ENCODE measurements at regions not wholly inside any gene's neighbourhood (a gene's known extent, or its start where the extent isn't known, plus 50 kb on each side); places are given as distances from the start of the nearest gene placed in this dataset.

DNA sequence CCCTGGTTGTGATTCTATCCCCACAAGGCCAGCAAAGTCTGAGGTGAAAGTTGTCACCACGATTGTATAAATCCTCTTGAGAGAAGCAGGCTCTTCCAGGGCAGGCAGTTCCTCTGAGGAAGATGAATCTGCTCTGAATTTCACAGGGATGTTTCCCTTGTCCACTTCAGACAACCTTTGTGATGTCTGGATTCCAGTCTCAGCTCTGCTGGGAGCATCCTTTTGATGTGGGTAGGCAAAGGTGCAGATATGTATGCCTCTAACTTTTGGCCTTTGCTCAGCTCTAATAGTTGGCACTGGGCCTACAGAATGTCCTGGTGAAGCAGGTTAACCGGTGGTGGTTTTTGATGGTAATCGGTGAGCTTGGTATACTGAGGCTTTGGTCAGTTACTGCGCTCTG lies 50.6 kb upstream of the WDR1 start:
- Mint-ChIP-seq H3K9me3 (ENCODE audit: unreplicated experiment) (no peaks in the 10 kb centered on the region), H3K27me3 (ENCODE audit: insufficient read depth, unreplicated experiment) (no peaks in the 10 kb centered on the region), H3K4me1 (ENCODE audit: insufficient read depth, unreplicated experiment) (no peaks in the 10 kb centered on the region), H3K36me3 (ENCODE audit: insufficient read depth, unreplicated experiment) (no peaks in the 10 kb centered on the region), H3K4me3 (ENCODE audit: unreplicated experiment) (no peak overlapping the region), H3K27ac (ENCODE audit: low read depth, unreplicated experiment) (no peak overlapping the region)
- TF ChIP-seq, protein P1, sequence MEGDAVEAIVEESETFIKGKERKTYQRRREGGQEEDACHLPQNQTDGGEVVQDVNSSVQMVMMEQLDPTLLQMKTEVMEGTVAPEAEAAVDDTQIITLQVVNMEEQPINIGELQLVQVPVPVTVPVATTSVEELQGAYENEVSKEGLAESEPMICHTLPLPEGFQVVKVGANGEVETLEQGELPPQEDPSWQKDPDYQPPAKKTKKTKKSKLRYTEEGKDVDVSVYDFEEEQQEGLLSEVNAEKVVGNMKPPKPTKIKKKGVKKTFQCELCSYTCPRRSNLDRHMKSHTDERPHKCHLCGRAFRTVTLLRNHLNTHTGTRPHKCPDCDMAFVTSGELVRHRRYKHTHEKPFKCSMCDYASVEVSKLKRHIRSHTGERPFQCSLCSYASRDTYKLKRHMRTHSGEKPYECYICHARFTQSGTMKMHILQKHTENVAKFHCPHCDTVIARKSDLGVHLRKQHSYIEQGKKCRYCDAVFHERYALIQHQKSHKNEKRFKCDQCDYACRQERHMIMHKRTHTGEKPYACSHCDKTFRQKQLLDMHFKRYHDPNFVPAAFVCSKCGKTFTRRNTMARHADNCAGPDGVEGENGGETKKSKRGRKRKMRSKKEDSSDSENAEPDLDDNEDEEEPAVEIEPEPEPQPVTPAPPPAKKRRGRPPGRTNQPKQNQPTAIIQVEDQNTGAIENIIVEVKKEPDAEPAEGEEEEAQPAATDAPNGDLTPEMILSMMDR (IDR thresholded peaks at IDR 0.05; ENCODE audit: unreplicated experiment): no peak
- POLR2A ChIA-PET: no interaction called here
- CTCF ChIA-PET: interaction anchor here (1.1 to 24.6 kb wide), 3 partner anchors 237 to 385 kb away, joined by 5 to 454 read pairs (median 11); no protein-coding TSS in a partner anchor
- intact Hi-C loops (cut with micrococcal nuclease): no loop called here
- BruUV-seq (replicated peaks): no TSS peak
- DNase-seq (ENCODE audit: unreplicated experiment): no peak
